Esophagus squamous epithelium (tissue), 4 donors: ENCODE measurements at regions not wholly inside any gene's neighbourhood (a gene's known extent, or its start where the extent isn't known, plus 50 kb on each side); places are given as distances from the start of the nearest gene placed in this dataset.

ENCODE experiments used
- CTCF ChIP-seq, 6 experiments: fragments of 450-650 bp in 4 of 6; fragments of 200-600 bp in 2 of 6; sonication (generic) in 2 of 6; IDR thresholded peaks; one replicate each; pipeline ENCODE4 v1.5.1; 2016 to 2019; ENCODE audit warnings: antibody characterized with exemption in 6 of 6, mild to moderate bottlenecking in 4 of 6, moderate library complexity in 4 of 6
- POLR2A ChIP-seq, 4 donors: fragments of 450-650 bp; IDR thresholded peaks; one replicate each; pipeline ENCODE4 v1.6.1; 2017; ENCODE audit warnings: antibody characterized with exemption in 4 of 4, mild to moderate bottlenecking in 4 of 4, moderate library complexity in 3 of 4

GRCh38 chr2:10501451-10501961, 53.4 kb upstream of the ODC1 start:
- no peak for TF ChIP-seq CTCF (IDR thresholded peaks at IDR 0.05)
- no peak for TF ChIP-seq POLR2A (IDR thresholded peaks at IDR 0.05)
